AG10803 (cell line): ENCODE measurements at regions not wholly inside any gene's neighbourhood (a gene's known extent, or its start where the extent isn't known, plus 50 kb on each side); places are given as distances from the start of the nearest gene placed in this dataset.

ENCODE experiments used
- DNase-seq: peaks from one replicate; pipeline ENCODE4 v3.0.0; 2010; ENCODE audit warnings: low read depth
- H3K4me3 ChIP-seq: 2 replicates; pipeline ENCODE4 v1.5.1; 2011; ENCODE audit warnings: mild to moderate bottlenecking, low read length, control low read depth
- CTCF ChIP-seq: conservative IDR thresholded peaks from 2 replicates; pipeline ENCODE4 v1.5.1; 2011; ENCODE audit warnings: mild to moderate bottlenecking, low read length, control low read depth, inconsistent platforms

- TF ChIP-seq CTCF, result no peak
- no peak for DNase-seq
- no peak overlapping the region for H3K4me3 ChIP-seq
These were observed 55.3 kb upstream of the ID2 start for GRCh38 chr2:8626572-8626971.

- no peak overlapping the region for H3K4me3 ChIP-seq
- DNase-seq, result no peak
- no peak for TF ChIP-seq CTCF
These were observed 54.7 kb upstream of the ID2 start for GRCh38 chr2:8627019-8627691.

DNA sequence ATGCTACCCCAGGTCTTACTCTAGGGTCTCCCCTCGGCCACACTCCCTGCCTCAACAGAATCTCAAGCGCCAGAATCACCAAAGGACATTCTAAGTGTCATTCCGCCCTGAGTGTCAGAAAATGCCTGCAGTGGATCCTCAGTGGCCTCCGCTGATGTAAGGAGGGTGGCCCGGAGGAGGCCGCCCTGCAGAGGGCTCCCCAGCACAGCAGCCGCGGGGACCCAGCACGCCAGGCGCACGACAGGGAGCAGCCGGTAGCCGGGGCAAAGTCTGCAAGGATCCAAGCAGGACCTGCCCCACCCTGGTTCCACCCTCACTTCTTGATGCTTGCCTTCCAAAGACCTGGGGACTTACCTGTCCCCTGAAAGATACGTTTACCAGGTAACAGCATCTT is 54.2 kb upstream of the ID2 start:
- no peak for TF ChIP-seq CTCF
- H3K4me3 ChIP-seq, result no peak overlapping the region
- DNase-seq, result no peak

DNA sequence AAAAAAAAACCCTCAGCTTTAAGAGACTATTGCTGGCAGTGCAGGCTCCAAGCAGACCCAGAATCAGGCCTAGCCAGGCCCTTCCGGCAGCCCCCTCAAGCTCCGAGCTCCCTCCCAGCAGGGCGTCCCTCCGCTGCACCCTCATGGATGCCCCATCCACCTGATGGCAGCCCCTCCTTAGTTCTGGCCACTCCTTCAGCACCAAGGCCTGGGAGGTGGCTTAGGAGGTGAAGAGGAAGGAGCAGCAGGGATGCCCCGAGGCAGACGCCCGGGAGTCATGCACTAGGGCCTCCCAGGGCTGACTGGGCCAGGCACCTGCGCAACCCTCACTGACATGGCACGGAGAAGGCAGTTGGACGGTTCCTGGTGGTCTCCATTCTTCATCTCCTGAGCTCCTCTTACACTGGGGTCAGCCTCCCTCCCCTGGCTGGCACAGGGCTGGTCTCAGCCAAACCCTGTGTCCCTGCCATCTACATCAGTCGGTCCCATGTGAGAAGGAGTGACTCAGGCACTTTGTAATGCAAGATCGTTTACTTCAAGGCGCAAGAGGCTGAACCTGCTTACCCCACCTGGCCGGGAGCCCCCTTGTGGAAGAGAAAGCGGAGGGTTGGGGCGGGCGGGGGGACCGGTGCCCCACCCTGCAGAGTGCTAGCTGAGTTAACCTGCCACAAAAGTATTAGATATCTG is 53.5 kb upstream of the ID2 start:
- TF ChIP-seq CTCF, result no peak
- no peak for DNase-seq
- no peak overlapping the region for H3K4me3 ChIP-seq

GRCh38 chr2:8628866-8629209 is 53.0 kb upstream of the ID2 start:
- no peak for DNase-seq
- H3K4me3 ChIP-seq, result no peak overlapping the region
- TF ChIP-seq CTCF, result no peak

- H3K4me3 ChIP-seq, result no peak overlapping the region
- DNase-seq, result no peak
- no peak for TF ChIP-seq CTCF
These were observed 52.5 kb upstream of the ID2 start for GRCh38 chr2:8629402-8629801.
